ENCODE measurements at regions not wholly inside any gene's neighbourhood (a gene's known extent, or its start where the extent isn't known, plus 50 kb on each side); places are given as distances from the start of the nearest gene placed in this dataset.

DNA sequence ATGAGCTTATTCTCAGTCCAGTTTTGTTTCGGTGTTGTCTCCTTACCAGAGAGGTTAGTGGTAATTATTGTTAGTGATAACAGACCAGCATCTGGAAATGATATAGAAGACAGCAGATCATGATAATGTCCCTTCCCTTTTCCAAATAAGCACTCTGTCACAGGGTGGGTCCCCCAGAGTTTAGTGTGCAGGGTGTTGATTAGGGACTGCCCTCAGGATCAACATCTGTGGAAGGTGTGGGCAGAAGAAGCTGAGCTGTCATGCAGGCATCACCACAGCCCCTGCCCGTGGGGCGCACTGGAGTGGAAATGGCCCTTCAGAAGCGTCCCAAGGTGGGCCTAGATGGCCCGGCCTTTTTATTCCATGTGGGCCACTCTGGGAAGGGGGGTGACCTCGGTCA lies 67.6 kb upstream of the DTNBP1 start:
- no peaks in the 10 kb centered on the region for H3K9me3 ChIP-seq (ENCODE audit: control insufficient read depth, insufficient read depth, low read depth, low read length)
- ChIA-PET POLR2A (no interaction called here), CTCF (interaction anchor here (0.6 to 1.0 kb wide), 3 partner anchors 37 to 400 kb away, joined by 3 read pairs; no protein-coding TSS in a partner anchor)

DNA sequence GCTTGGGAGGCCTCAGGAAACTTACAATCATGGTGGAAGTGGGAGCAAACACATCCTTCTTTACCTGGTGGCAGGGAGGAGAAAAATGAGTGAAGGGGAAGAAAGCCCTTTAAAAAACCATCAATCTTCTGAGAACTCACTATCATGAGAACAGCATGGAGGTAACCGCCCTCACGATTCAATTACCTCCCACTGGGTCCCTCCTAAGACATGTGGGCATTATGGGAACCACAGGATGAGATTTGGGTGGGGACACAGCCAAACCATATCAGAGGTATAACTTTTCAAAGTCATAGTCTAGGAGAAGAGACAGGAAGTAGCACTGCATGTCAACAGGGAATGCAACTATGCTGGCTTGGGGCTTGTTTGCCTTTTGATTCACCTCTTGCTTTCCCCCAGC lies 59.9 kb upstream of the DTNBP1 start:
- Histone ChIP-seq H3K4me3 (ENCODE audit: low read depth, low read length) (no peak overlapping the region), H3K4me1 (ENCODE audit: control insufficient read depth, insufficient read depth, low read length) (no peaks in the 10 kb centered on the region), H3K9me3 (ENCODE audit: control insufficient read depth, insufficient read depth, low read depth, low read length) (no peaks in the 10 kb centered on the region), H3K27ac (ENCODE audit: extremely low read depth, low read depth, low read length) (no peak overlapping the region), H3K36me3 (ENCODE audit: control insufficient read depth in 2 of 2, insufficient read depth in 1 of 2, low read length in 2 of 2) (no peaks in the 10 kb centered on the region)
- ChIA-PET POLR2A (no interaction called here), CTCF (no interaction called here)
- TF ChIP-seq, protein P1, sequence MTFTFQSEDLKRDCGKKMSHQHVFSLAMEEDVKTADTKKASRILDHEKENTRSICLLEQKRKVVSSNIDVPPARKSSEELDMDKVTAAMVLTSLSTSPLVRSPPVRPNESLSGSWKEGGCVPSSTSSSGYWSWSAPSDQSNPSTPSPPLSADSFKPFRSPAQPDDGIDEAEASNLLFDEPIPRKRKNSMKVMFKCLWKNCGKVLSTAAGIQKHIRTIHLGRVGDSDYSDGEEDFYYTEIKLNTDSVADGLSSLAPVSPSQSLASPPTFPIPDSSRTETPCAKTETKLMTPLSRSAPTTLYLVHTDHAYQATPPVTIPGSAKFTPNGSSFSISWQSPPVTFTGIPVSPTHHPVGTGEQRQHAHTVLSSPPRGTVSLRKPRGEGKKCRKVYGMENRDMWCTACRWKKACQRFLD (tag by site-specific recombination; IDR thresholded peaks at IDR 0.05), result no peak
- TF ChIP-seq ZNF624 (tag by site-specific recombination; IDR thresholded peaks at IDR 0.05), result no peak
- no peak for TF ChIP-seq ZBTB8A (tag by site-specific recombination; IDR thresholded peaks at IDR 0.05)
- TF ChIP-seq, protein P2, sequence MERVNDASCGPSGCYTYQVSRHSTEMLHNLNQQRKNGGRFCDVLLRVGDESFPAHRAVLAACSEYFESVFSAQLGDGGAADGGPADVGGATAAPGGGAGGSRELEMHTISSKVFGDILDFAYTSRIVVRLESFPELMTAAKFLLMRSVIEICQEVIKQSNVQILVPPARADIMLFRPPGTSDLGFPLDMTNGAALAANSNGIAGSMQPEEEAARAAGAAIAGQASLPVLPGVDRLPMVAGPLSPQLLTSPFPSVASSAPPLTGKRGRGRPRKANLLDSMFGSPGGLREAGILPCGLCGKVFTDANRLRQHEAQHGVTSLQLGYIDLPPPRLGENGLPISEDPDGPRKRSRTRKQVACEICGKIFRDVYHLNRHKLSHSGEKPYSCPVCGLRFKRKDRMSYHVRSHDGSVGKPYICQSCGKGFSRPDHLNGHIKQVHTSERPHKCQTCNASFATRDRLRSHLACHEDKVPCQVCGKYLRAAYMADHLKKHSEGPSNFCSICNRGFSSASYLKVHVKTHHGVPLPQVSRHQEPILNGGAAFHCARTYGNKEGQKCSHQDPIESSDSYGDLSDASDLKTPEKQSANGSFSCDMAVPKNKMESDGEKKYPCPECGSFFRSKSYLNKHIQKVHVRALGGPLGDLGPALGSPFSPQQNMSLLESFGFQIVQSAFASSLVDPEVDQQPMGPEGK (tag by site-specific recombination; IDR thresholded peaks at IDR 0.05), result no peak
- TF ChIP-seq, protein P3, sequence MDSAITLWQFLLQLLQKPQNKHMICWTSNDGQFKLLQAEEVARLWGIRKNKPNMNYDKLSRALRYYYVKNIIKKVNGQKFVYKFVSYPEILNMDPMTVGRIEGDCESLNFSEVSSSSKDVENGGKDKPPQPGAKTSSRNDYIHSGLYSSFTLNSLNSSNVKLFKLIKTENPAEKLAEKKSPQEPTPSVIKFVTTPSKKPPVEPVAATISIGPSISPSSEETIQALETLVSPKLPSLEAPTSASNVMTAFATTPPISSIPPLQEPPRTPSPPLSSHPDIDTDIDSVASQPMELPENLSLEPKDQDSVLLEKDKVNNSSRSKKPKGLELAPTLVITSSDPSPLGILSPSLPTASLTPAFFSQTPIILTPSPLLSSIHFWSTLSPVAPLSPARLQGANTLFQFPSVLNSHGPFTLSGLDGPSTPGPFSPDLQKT (IDR thresholded peaks at IDR 0.05; ENCODE audit: borderline replicate concordance, low read depth, low read length), result no peak
- TF ChIP-seq, protein P4, sequence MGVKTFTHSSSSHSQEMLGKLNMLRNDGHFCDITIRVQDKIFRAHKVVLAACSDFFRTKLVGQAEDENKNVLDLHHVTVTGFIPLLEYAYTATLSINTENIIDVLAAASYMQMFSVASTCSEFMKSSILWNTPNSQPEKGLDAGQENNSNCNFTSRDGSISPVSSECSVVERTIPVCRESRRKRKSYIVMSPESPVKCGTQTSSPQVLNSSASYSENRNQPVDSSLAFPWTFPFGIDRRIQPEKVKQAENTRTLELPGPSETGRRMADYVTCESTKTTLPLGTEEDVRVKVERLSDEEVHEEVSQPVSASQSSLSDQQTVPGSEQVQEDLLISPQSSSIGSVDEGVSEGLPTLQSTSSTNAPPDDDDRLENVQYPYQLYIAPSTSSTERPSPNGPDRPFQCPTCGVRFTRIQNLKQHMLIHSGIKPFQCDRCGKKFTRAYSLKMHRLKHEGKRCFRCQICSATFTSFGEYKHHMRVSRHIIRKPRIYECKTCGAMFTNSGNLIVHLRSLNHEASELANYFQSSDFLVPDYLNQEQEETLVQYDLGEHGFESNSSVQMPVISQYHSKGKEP (tag by site-specific recombination; IDR thresholded peaks at IDR 0.05), result no peak
- TF ChIP-seq, protein P5, sequence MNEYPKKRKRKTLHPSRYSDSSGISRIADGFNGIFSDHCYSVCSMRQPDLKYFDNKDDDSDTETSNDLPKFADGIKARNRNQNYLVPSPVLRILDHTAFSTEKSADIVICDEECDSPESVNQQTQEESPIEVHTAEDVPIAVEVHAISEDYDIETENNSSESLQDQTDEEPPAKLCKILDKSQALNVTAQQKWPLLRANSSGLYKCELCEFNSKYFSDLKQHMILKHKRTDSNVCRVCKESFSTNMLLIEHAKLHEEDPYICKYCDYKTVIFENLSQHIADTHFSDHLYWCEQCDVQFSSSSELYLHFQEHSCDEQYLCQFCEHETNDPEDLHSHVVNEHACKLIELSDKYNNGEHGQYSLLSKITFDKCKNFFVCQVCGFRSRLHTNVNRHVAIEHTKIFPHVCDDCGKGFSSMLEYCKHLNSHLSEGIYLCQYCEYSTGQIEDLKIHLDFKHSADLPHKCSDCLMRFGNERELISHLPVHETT (tag by site-specific recombination; IDR thresholded peaks at IDR 0.05), result no peak
- TF ChIP-seq ZNF426 (tag by site-specific recombination; IDR thresholded peaks at IDR 0.05), result no peak
- no peak for TF ChIP-seq ZNF830 (tag by site-specific recombination; IDR thresholded peaks at IDR 0.05; ENCODE audit: low read depth)
- no peak for TF ChIP-seq ZNF623 (tag by site-specific recombination; IDR thresholded peaks at IDR 0.05)
- no peak for TF ChIP-seq ZNF416 (tag by site-specific recombination; IDR thresholded peaks at IDR 0.05)
- TF ChIP-seq, protein P6, sequence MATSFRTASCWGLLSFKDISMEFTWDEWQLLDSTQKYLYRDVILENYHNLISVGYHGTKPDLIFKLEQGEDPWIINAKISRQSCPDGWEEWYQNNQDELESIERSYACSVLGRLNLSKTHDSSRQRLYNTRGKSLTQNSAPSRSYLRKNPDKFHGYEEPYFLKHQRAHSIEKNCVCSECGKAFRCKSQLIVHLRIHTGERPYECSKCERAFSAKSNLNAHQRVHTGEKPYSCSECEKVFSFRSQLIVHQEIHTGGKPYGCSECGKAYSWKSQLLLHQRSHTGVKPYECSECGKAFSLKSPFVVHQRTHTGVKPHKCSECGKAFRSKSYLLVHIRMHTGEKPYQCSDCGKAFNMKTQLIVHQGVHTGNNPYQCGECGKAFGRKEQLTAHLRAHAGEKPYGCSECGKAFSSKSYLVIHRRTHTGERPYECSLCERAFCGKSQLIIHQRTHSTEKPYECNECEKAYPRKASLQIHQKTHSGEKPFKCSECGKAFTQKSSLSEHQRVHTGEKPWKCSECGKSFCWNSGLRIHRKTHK (tag by site-specific recombination; IDR thresholded peaks at IDR 0.05), result no peak
- no peak for TF ChIP-seq ZNF610 (tag by site-specific recombination; IDR thresholded peaks at IDR 0.05; ENCODE audit: borderline replicate concordance)
- no peak for TF ChIP-seq ZFP69B (tag by site-specific recombination; IDR thresholded peaks at IDR 0.05)
- no peak for TF ChIP-seq HOXA7 (CRISPR knock-in tag; IDR thresholded peaks at IDR 0.05; ENCODE audit: borderline replicate concordance)
- TF ChIP-seq ZNF37A (tag by site-specific recombination; IDR thresholded peaks at IDR 0.05), result no peak
- TF ChIP-seq FEZF1 (tag by site-specific recombination; IDR thresholded peaks at IDR 0.05), result no peak
- TF ChIP-seq ZNF184 (tag by site-specific recombination; IDR thresholded peaks at IDR 0.05), result no peak

More for the DNA sequence above, 67.6 kb upstream of the DTNBP1 start:
- TF ChIP-seq, protein P4 (tag by site-specific recombination; IDR thresholded peaks at IDR 0.05), result no peak
- TF ChIP-seq ZNF747 (tag by site-specific recombination; IDR thresholded peaks at IDR 0.05) (no peak), ZNF629 (tag by site-specific recombination; IDR thresholded peaks at IDR 0.05) (no peak), ZBTB48 (tag by site-specific recombination; IDR thresholded peaks at IDR 0.05) (no peak), ZNF391 (tag by site-specific recombination; IDR thresholded peaks at IDR 0.05; ENCODE audit: borderline replicate concordance, low read depth) (no peak), ZNF354C (tag by site-specific recombination; IDR thresholded peaks at IDR 0.05; ENCODE audit: borderline replicate concordance, low read depth) (no peak), KLF10 (tag by site-specific recombination; IDR thresholded peaks at IDR 0.05) (no peak), ZNF202 (tag by site-specific recombination; IDR thresholded peaks at IDR 0.05; ENCODE audit: borderline replicate concordance) (no peak), ZNF544 (tag by site-specific recombination; IDR thresholded peaks at IDR 0.05) (no peak), ZNF223 (tag by site-specific recombination; IDR thresholded peaks at IDR 0.05) (no peak), PRDM1 (tag by site-specific recombination; IDR thresholded peaks at IDR 0.05) (no peak)
- peaks cover 8% of the 10 kb centered on the region for H3K4me1 ChIP-seq (ENCODE audit: control insufficient read depth, insufficient read depth, low read length)
- no peak overlapping the region for H3K27ac ChIP-seq (ENCODE audit: extremely low read depth, low read depth, low read length)
- H3K4me3 ChIP-seq (ENCODE audit: low read depth, low read length), result no peak overlapping the region
- no peaks in the 10 kb centered on the region for H3K36me3 ChIP-seq (ENCODE audit: control insufficient read depth in 2 of 2, insufficient read depth in 1 of 2, low read length in 2 of 2)
